ENCODE measurements at regions not wholly inside any gene's neighbourhood (a gene's known extent, or its start where the extent isn't known, plus 50 kb on each side); places are given as distances from the start of the nearest gene placed in this dataset.

GRCh38 chr14:27067961-27068360 lies 470.1 kb upstream of the NOVA1 start:
- H3K4me1 ChIP-seq (ENCODE audit: control insufficient read depth, insufficient read depth, low read length) = no peaks in the 10 kb centered on the region
- H3K27me3 ChIP-seq (ENCODE audit: control insufficient read depth, insufficient read depth, low read length) = no peaks in the 10 kb centered on the region
- CTCF ChIA-PET = no interaction called here
- ATAC-seq (no peak), DNase-seq (ENCODE audit: low read depth, low spot score) (no peak)
- in situ Hi-C loops (cut with HindIII; ENCODE audit: low pct_unique_long_range_greater_than_20kb, low sequenced_read_pairs) (no loop called here), intact Hi-C loops (cut with micrococcal nuclease; ENCODE audit: unreplicated experiment) (no loop called here)
- TF ChIP-seq CTCF (IDR thresholded peaks at IDR 0.05) = no peak
- no peak for TF ChIP-seq POLR2AphosphoS5 (IDR thresholded peaks at IDR 0.05; ENCODE audit: low read depth, low read length)
- no peak for TF ChIP-seq SIN3A (IDR thresholded peaks at IDR 0.05; ENCODE audit: borderline replicate concordance, insufficient read depth, low read depth, low read length)
- TF ChIP-seq TCF7L2 (IDR thresholded peaks at IDR 0.05; ENCODE audit: low read depth, low read length) = no peak
- no peak for TF ChIP-seq REST (IDR thresholded peaks at IDR 0.05; ENCODE audit: insufficient read depth in 1 of 2, low read depth in 2 of 2, low read length in 1 of 2)
- H3K36me3 ChIP-seq (ENCODE audit: control insufficient read depth, insufficient read depth, low read length) = no peaks in the 10 kb centered on the region
- no TSS peak for BruUV-seq (replicated peaks)
- no peak overlapping the region for H3K27ac ChIP-seq (ENCODE audit: low read length)
- H3K9me3 ChIP-seq (ENCODE audit: control insufficient read depth, insufficient read depth, low read depth, low read length) = no peaks in the 10 kb centered on the region
- POLR2A ChIA-PET = no interaction called here
- H3K4me3 ChIP-seq (ENCODE audit: low read depth in 2 of 2, low read length in 2 of 2) = no peak overlapping the region

GRCh38 chr14:27072589-27072988 lies 474.8 kb upstream of the NOVA1 start:
- TF ChIP-seq SIN3A (IDR thresholded peaks at IDR 0.05; ENCODE audit: borderline replicate concordance, insufficient read depth, low read depth, low read length) (no peak), TCF7L2 (IDR thresholded peaks at IDR 0.05; ENCODE audit: low read depth, low read length) (no peak), CTCF (IDR thresholded peaks at IDR 0.05) (no peak), POLR2AphosphoS5 (IDR thresholded peaks at IDR 0.05; ENCODE audit: low read depth, low read length) (no peak), REST (IDR thresholded peaks at IDR 0.05; ENCODE audit: insufficient read depth in 1 of 2, low read depth in 2 of 2, low read length in 1 of 2) (no peak)
- Histone ChIP-seq H3K27me3 (ENCODE audit: control insufficient read depth, insufficient read depth, low read length) (no peaks in the 10 kb centered on the region), H3K4me3 (ENCODE audit: low read depth in 2 of 2, low read length in 2 of 2) (no peak overlapping the region), H3K27ac (ENCODE audit: low read length) (no peak overlapping the region), H3K4me1 (ENCODE audit: control insufficient read depth, insufficient read depth, low read length) (no peaks in the 10 kb centered on the region), H3K36me3 (ENCODE audit: control insufficient read depth, insufficient read depth, low read length) (no peaks in the 10 kb centered on the region), H3K9me3 (ENCODE audit: control insufficient read depth, insufficient read depth, low read depth, low read length) (no peaks in the 10 kb centered on the region)
- BruUV-seq (replicated peaks) = no TSS peak
- POLR2A ChIA-PET = no interaction called here
- CTCF ChIA-PET = no interaction called here
- intact Hi-C loops (cut with micrococcal nuclease; ENCODE audit: unreplicated experiment) (no loop called here), in situ Hi-C loops (cut with HindIII; ENCODE audit: low pct_unique_long_range_greater_than_20kb, low sequenced_read_pairs) (no loop called here)
- ATAC-seq (no peak), DNase-seq (ENCODE audit: low read depth, low spot score) (no peak)
